Thyroid gland (tissue), 4 donors: ENCODE measurements at regions not wholly inside any gene's neighbourhood (a gene's known extent, or its start where the extent isn't known, plus 50 kb on each side); places are given as distances from the start of the nearest gene placed in this dataset.

ENCODE experiments used
- CTCF ChIP-seq, 6 experiments: fragments of 200-600 bp in 3 of 6; fragments of 450-650 bp in 3 of 6; sonication (generic) in 3 of 6; IDR thresholded peaks; one replicate each; pipeline ENCODE4 v1.5.1; 2016 to 2019; ENCODE audit warnings: antibody characterized with exemption in 6 of 6, mild to moderate bottlenecking in 2 of 6, inconsistent platforms in 1 of 6, moderate library complexity in 1 of 6
- POLR2A ChIP-seq, 2 donors: fragments of 450-650 bp; IDR thresholded peaks; one replicate each; pipeline ENCODE4 v1.6.1; 2017; ENCODE audit warnings: antibody characterized with exemption in 2 of 2, mild to moderate bottlenecking in 2 of 2, moderate library complexity in 1 of 2

GRCh38 chr13:99145461-99145860 is 55.2 kb upstream of the UBAC2 start:
- TF ChIP-seq POLR2A (IDR thresholded peaks at IDR 0.05): no peak
- TF ChIP-seq CTCF (IDR thresholded peaks at IDR 0.05): no peak
